ENCODE measurements at regions not wholly inside any gene's neighbourhood (a gene's known extent, or its start where the extent isn't known, plus 50 kb on each side); places are given as distances from the start of the nearest gene placed in this dataset.

- TF ChIP-seq SP1 (IDR thresholded peaks at IDR 0.05) (no peak), ARNT (IDR thresholded peaks at IDR 0.05) (no peak), FOXM1 (IDR thresholded peaks at IDR 0.05; ENCODE audit: borderline replicate concordance) (no peak), ELF4 (IDR thresholded peaks at IDR 0.05) (no peak)
These were observed 129.1 kb downstream of the HMX1 start for GRCh38 chr4:8742546-8742945.
